B cell (primary cell): ENCODE measurements at regions not wholly inside any gene's neighbourhood (a gene's known extent, or its start where the extent isn't known, plus 50 kb on each side); places are given as distances from the start of the nearest gene placed in this dataset.

Source experiments
- ATAC-seq: fragments of 200-7000 bp; cut with Tn5 transposase; one replicate; pipeline ENCODE4 v1.10.0; 2021; ENCODE audit warnings: low read depth, mild to moderate bottlenecking, moderate number of reproducible peaks, moderate library complexity
- CTCF ChIA-PET: fragments of 350-600 bp; sonication (Branson Sonifier 250); formaldehyde crosslinking; loops from one replicate; lab custom pipeline; 2021; ENCODE audit warnings: antibody characterized with exemption, inconsistent platforms; lab: Charles Lee
- POLR2A ChIA-PET: fragments of 350-600 bp; sonication (Branson Sonifier 250); formaldehyde crosslinking; loops from one replicate; lab custom pipeline; 2021; ENCODE audit warnings: antibody characterized with exemption; lab: Charles Lee
- DNase-seq: peaks from one replicate; pipeline ENCODE4 v3.0.0; 2013
- H2AFZ ChIP-seq: 2 replicates; pipeline ENCODE4 v1.6.1; 2012; ENCODE audit warnings: mild to moderate bottlenecking, low read depth, low read length; ENCODE audit not compliant: insufficient read depth, poor library complexity, severe bottlenecking
- H3K27ac ChIP-seq, 2 donors: 1 replicate in 1 of 2; 2 replicates in 1 of 2; pipeline ENCODE4 v1.5.1; 2012 to 2013; ENCODE audit warnings: low read length in 2 of 2, mild to moderate bottlenecking in 2 of 2, moderate library complexity in 1 of 2
- H3K27me3 ChIP-seq, 4 experiments: fragments of 200-600 bp in 1 of 4; sonication (generic) in 1 of 4; replicated peaks in 1 of 4; 1 replicate in 2 of 4; 2 replicates in 2 of 4; pipeline versions ENCODE4 v1.6.1 to v1.7.0; 2013 to 2016; ENCODE audit warnings: low read length in 3 of 4, mild to moderate bottlenecking in 2 of 4, mixed read lengths in 1 of 4, moderate library complexity in 1 of 4; ENCODE audit not compliant: insufficient read depth in 4 of 4, control insufficient read depth in 3 of 4; ENCODE audit errors: control extremely low read depth in 1 of 4
- H3K36me3 ChIP-seq, 2 experiments: replicated peaks in 1 of 2; 1 replicate in 1 of 2; 2 replicates in 1 of 2; pipeline versions ENCODE4 v1.6.1 to v1.7.1; 2013; ENCODE audit warnings: low read length in 1 of 2; ENCODE audit not compliant: insufficient read depth in 2 of 2, control insufficient read depth in 1 of 2; ENCODE audit errors: control extremely low read depth in 1 of 2, extremely low read depth in 1 of 2
- H3K4me1 ChIP-seq, 2 donors: fragments of 200-600 bp in 1 of 2; sonication (generic) in 1 of 2; 1 replicate in 1 of 2; 2 replicates in 1 of 2; pipeline versions ENCODE4 v1.5.1 to v1.6.1; 2013 to 2017; ENCODE audit warnings: low read length in 2 of 2; ENCODE audit not compliant: control insufficient read depth in 2 of 2, insufficient read depth in 2 of 2
- H3K4me2 ChIP-seq: replicated peaks from 2 replicates; pipeline ENCODE3; 2012; ENCODE audit warnings: mild to moderate bottlenecking, low read depth, low read length; ENCODE audit not compliant: poor library complexity, severe bottlenecking
- H3K4me3 ChIP-seq, 5 experiments: fragments of 200-600 bp in 1 of 5; sonication (generic) in 1 of 5; 1 replicate in 3 of 5; 2 replicates in 2 of 5; pipeline versions ENCODE4 v1.5.1 to v1.7.0; 2011 to 2016; ENCODE audit warnings: low read length in 4 of 5, mild to moderate bottlenecking in 4 of 5, low read depth in 2 of 5, control low read depth in 1 of 5, moderate library complexity in 1 of 5; ENCODE audit not compliant: insufficient read depth in 1 of 5; ENCODE audit errors: control extremely low read depth in 1 of 5, extremely low read depth in 1 of 5
- H3K79me2 ChIP-seq: fragments of 200-600 bp; sonication (generic); one replicate; pipeline ENCODE4 v1.6.0; 2016; ENCODE audit warnings: low read length; ENCODE audit not compliant: control insufficient read depth, insufficient read depth
- H3K9ac ChIP-seq: fragments of 200-600 bp; sonication (generic); 2 replicates; pipeline ENCODE4 v1.6.1; 2017; ENCODE audit warnings: mild to moderate bottlenecking, low read length, moderate library complexity
- H3K9me3 ChIP-seq, 3 donors: one replicate each; pipeline versions ENCODE4 v1.6.1 to v1.7.1; 2013; ENCODE audit warnings: low read length in 2 of 3; ENCODE audit not compliant: control insufficient read depth in 2 of 3, insufficient read depth in 1 of 3; ENCODE audit errors: control extremely low read depth in 1 of 3
- H4K20me1 ChIP-seq: 2 replicates; pipeline ENCODE4 v1.6.0; 2012; ENCODE audit warnings: mild to moderate bottlenecking, low read length; ENCODE audit not compliant: insufficient read depth, control insufficient read depth, poor library complexity, severe bottlenecking
- H3K27ac Mint-ChIP-seq: one replicate; pipeline ENCODE4 v1.8.0; 2021; ENCODE audit warnings: mixed read lengths
- H3K27me3 Mint-ChIP-seq: one replicate; pipeline ENCODE4 v1.8.0; 2021; ENCODE audit warnings: mixed read lengths
- H3K4me1 Mint-ChIP-seq: one replicate; pipeline ENCODE4 v1.8.0; 2021; ENCODE audit warnings: mixed read lengths
- H3K4me3 Mint-ChIP-seq: one replicate; pipeline ENCODE4 v1.8.0; 2021; ENCODE audit warnings: mixed read lengths
- H3K9me3 Mint-ChIP-seq: one replicate; pipeline ENCODE4 v1.8.0; 2022; ENCODE audit warnings: mixed read lengths; ENCODE audit not compliant: insufficient read depth
- EZH2 ChIP-seq: IDR thresholded peaks from 2 replicates; pipeline ENCODE4 v1.6.1; 2012; ENCODE audit warnings: borderline replicate concordance, low read depth, mild to moderate bottlenecking, moderate library complexity, low read length; ENCODE audit not compliant: insufficient read depth, poor library complexity, severe bottlenecking
- WGBS: methylation state at CpG from one replicate; pipeline ENCODE4 v1.1.5; 2013; ENCODE audit warnings: missing lambda C conversion rate; ENCODE audit not compliant: insufficient coverage; 5-methylcytosine and 5-hydroxymethylcytosine counted together
- intact Hi-C: fragments of 100-400 bp; cut with micrococcal nuclease; formaldehyde crosslinking; loops from one replicate; pipeline ENCODE4 v1.10.0; 2022
- TF ChIP-seq, protein P1 (sequence below): fragments of 200-600 bp; IDR thresholded peaks from one replicate; pipeline ENCODE4 v1.8.0; 2022; ENCODE audit warnings: antibody characterized with exemption, mild to moderate bottlenecking

DNA sequence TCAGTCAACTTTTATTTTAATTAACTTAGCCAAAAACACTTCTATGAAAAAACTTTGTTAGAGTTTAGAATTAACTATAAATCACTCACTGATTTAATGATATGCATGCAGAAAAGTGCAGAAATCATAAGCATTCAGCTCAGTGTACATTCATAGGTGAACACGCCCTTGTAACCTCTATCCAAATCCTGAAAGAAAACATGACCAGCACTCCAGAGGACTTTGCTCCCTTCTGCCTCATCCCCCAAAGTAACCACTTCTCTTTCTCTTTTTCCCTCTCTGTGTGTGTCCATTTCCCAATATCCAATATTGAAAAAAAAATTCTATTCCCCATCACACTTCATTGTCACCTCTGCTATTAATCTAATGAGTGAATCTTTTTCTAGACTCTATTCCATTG lies 197.1 kb upstream of the FAR2 start:
- ATAC-seq (no peak), DNase-seq (no peak)
- no peaks in the 10 kb centered on the region for H3K27me3 ChIP-seq
- no peaks in the 10 kb centered on the region for H3K36me3 ChIP-seq
- no peaks in the 10 kb centered on the region for H3K4me1 ChIP-seq
- no peak overlapping the region for H3K4me3 ChIP-seq
- H2AFZ ChIP-seq: no peak overlapping the region
- Mint-ChIP-seq H3K27ac (no peak overlapping the region), H3K4me1 (no peaks in the 10 kb centered on the region), H3K27me3 (no peaks in the 10 kb centered on the region), H3K4me3 (no peak overlapping the region), H3K9me3 (no peaks in the 10 kb centered on the region)
- intact Hi-C loops: no loop called here
- H3K27ac ChIP-seq: no peak overlapping the region
- CTCF ChIA-PET: no interaction called here
- no peaks in the 10 kb centered on the region for H3K79me2 ChIP-seq
- 100% methylated on average over 1 of the region's 1 CpG for WGBS
- no peaks in the 10 kb centered on the region for H3K9me3 ChIP-seq
- no peak overlapping the region for H3K4me2 ChIP-seq
- no peaks in the 10 kb centered on the region for H4K20me1 ChIP-seq
- TF ChIP-seq, protein P1, sequence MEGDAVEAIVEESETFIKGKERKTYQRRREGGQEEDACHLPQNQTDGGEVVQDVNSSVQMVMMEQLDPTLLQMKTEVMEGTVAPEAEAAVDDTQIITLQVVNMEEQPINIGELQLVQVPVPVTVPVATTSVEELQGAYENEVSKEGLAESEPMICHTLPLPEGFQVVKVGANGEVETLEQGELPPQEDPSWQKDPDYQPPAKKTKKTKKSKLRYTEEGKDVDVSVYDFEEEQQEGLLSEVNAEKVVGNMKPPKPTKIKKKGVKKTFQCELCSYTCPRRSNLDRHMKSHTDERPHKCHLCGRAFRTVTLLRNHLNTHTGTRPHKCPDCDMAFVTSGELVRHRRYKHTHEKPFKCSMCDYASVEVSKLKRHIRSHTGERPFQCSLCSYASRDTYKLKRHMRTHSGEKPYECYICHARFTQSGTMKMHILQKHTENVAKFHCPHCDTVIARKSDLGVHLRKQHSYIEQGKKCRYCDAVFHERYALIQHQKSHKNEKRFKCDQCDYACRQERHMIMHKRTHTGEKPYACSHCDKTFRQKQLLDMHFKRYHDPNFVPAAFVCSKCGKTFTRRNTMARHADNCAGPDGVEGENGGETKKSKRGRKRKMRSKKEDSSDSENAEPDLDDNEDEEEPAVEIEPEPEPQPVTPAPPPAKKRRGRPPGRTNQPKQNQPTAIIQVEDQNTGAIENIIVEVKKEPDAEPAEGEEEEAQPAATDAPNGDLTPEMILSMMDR: no peak
- TF ChIP-seq EZH2: no peak
- H3K9ac ChIP-seq: no peak overlapping the region
- POLR2A ChIA-PET: no interaction called here

DNA sequence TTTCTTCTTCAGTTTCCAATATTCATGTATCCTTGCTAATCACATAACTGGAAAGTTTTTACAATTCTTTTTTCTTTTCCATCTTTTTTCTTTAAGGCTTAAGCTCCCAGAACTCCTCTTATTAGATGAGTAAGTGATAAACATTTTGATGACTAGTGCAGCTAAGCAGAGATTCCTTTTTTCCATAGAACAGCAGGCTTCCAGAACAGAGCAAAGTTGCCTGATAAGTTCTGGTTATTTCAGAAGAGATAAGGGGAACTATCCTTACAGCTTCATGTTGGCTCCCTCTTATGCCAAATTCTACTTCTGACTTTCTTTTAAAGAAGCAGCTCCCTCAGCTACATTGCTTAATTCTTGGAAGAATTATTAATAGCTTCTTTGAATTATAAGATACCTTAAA lies 194.7 kb upstream of the FAR2 start:
- Histone ChIP-seq H3K4me1 (no peaks in the 10 kb centered on the region), H3K79me2 (no peaks in the 10 kb centered on the region), H3K4me2 (no peak overlapping the region), H3K27me3 (no peaks in the 10 kb centered on the region), H3K9me3 (no peaks in the 10 kb centered on the region), H3K4me3 (no peak overlapping the region), H4K20me1 (no peaks in the 10 kb centered on the region), H3K9ac (no peak overlapping the region), H3K36me3 (no peaks in the 10 kb centered on the region), H3K27ac (no peak overlapping the region), H2AFZ (no peak overlapping the region)
- CTCF ChIA-PET: no interaction called here
- Mint-ChIP-seq H3K9me3 (no peaks in the 10 kb centered on the region), H3K27me3 (no peaks in the 10 kb centered on the region), H3K4me1 (no peaks in the 10 kb centered on the region), H3K4me3 (no peak overlapping the region), H3K27ac (no peak overlapping the region)
- intact Hi-C loops: no loop called here
- POLR2A ChIA-PET: no interaction called here
- DNase-seq (no peak), ATAC-seq (no peak)
- TF ChIP-seq EZH2: no peak
- TF ChIP-seq, protein P1: no peak
